Hepatocyte (in vitro differentiated cells): ENCODE measurements at regions not wholly inside any gene's neighbourhood (a gene's known extent, or its start where the extent isn't known, plus 50 kb on each side); places are given as distances from the start of the nearest gene placed in this dataset.
"Not testable (repeated sequence)": the region's sequence is repeated elsewhere in the genome, so short reads cannot be mapped to it uniquely, and the experiment has no call there.

Experiments
- DNase-seq: peaks from one replicate; pipeline ENCODE4 v3.0.0-alpha.2; 2016; ENCODE audit warnings: low spot score
- H2AFZ ChIP-seq: fragments of 200-600 bp; sonication (generic); 2 replicates; pipeline ENCODE4 v1.6.0; 2016; ENCODE audit warnings: antibody characterized with exemption, mild to moderate bottlenecking
- H3K27ac ChIP-seq: fragments of 200-600 bp; sonication (generic); 2 replicates; pipeline ENCODE4 v1.5.1; 2016; ENCODE audit warnings: mild to moderate bottlenecking
- H3K27me3 ChIP-seq: fragments of 200-600 bp; sonication (generic); 2 replicates; pipeline ENCODE4 v1.6.1; 2016
- H3K36me3 ChIP-seq: fragments of 200-600 bp; sonication (generic); replicated peaks from 2 replicates; pipeline ENCODE4 v1.5.1; 2016; ENCODE audit warnings: low read depth; ENCODE audit not compliant: insufficient read depth
- H3K4me1 ChIP-seq: fragments of 200-600 bp; sonication (generic); 2 replicates; pipeline ENCODE4 v1.5.1; 2016; ENCODE audit warnings: mild to moderate bottlenecking, moderate library complexity; ENCODE audit not compliant: insufficient read depth
- H3K4me2 ChIP-seq: fragments of 200-600 bp; sonication (generic); 2 replicates; pipeline ENCODE4 v1.6.0; 2016
- H3K4me3 ChIP-seq: fragments of 200-600 bp; sonication (generic); 2 replicates; pipeline ENCODE4 v1.5.1; 2016; ENCODE audit warnings: mild to moderate bottlenecking
- H3K79me2 ChIP-seq: fragments of 200-600 bp; sonication (generic); 2 replicates; pipeline ENCODE4 v1.6.0; 2017; ENCODE audit warnings: mild to moderate bottlenecking
- H3K9me2 ChIP-seq: fragments of 200-600 bp; sonication (generic); replicated peaks from 2 replicates; pipeline ENCODE4 v1.6.0; 2017; ENCODE audit warnings: mild to moderate bottlenecking; ENCODE audit not compliant: insufficient read depth
- H3K9me3 ChIP-seq: fragments of 200-600 bp; sonication (generic); 2 replicates; pipeline ENCODE4 v1.5.1; 2016; ENCODE audit warnings: low read depth, mild to moderate bottlenecking
- H4K20me1 ChIP-seq: fragments of 200-600 bp; sonication (generic); 2 replicates; pipeline ENCODE4 v1.6.0; 2016; ENCODE audit warnings: mild to moderate bottlenecking; ENCODE audit not compliant: insufficient read depth, poor library complexity, severe bottlenecking
- EZH2 ChIP-seq: fragments of 200-600 bp; sonication (generic); IDR thresholded peaks from 2 replicates; pipeline ENCODE4 v1.6.1; 2016; ENCODE audit warnings: antibody characterized with exemption, mild to moderate bottlenecking, borderline replicate concordance
- EZH2phosphoT487 ChIP-seq: fragments of 200-600 bp; sonication (generic); IDR thresholded peaks from one replicate; pipeline ENCODE4 v1.6.1; 2018; ENCODE audit warnings: antibody characterized with exemption, mild to moderate bottlenecking, low read depth, moderate library complexity; ENCODE audit not compliant: unreplicated experiment, severe bottlenecking
- WGBS: methylation state at CpG from one replicate; pipeline ENCODE4 v1.1.6; 2016; ENCODE audit warnings: low lambda C conversion rate; ENCODE audit errors: missing lambda C conversion rate; 5-methylcytosine and 5-hydroxymethylcytosine counted together
- TF ChIP-seq, protein P1 (sequence below): fragments of 200-600 bp; sonication (generic); IDR thresholded peaks from 2 replicates; pipeline ENCODE4 v1.5.1; 2016; ENCODE audit warnings: antibody characterized with exemption, mild to moderate bottlenecking; ENCODE audit not compliant: poor library complexity

DNA sequence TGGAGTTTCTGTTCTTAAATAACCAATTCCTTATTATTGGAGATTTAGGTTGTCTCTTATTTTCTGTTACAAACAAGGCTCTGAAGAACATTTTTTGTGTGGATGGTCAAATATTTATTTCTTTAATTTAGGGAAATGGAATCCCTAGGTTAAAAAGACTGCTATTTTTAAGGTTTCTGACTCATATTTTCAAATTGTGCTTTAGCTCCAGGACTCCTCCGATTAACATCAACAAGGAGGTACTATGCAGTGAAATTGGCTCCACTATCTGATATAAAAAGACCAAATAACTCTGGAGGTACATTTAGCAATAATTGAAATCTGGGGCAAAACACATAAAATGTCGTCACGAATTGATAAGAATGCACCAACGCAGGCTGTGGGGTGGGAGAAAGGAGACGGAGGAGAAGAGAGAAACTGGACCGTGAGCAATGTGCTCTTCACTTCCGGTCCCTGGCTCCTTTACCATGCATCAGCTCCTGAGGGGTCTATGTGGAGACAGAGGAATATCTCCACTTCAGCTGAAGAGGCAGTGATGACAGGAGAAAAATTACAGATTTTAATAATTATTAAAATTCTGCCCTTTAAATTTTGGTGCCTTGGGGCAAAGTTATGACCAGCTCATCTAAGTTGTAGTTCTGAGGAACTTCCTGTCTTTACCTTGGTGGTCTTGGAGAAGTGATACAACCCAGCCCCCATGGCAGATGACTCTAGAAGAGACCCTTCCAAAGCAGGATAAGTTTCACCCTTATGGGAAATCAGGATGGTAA lies 90.2 kb upstream of the BTG1 start:
- H4K20me1 ChIP-seq = no peaks in the 10 kb centered on the region
- no peak overlapping the region for H3K4me2 ChIP-seq
- H3K4me1 ChIP-seq = no peaks in the 10 kb centered on the region
- H3K79me2 ChIP-seq = no peaks in the 10 kb centered on the region
- no peaks in the 10 kb centered on the region for H3K9me3 ChIP-seq
- H2AFZ ChIP-seq = no peak overlapping the region
- no peak overlapping the region for H3K4me3 ChIP-seq
- TF ChIP-seq, protein P1, sequence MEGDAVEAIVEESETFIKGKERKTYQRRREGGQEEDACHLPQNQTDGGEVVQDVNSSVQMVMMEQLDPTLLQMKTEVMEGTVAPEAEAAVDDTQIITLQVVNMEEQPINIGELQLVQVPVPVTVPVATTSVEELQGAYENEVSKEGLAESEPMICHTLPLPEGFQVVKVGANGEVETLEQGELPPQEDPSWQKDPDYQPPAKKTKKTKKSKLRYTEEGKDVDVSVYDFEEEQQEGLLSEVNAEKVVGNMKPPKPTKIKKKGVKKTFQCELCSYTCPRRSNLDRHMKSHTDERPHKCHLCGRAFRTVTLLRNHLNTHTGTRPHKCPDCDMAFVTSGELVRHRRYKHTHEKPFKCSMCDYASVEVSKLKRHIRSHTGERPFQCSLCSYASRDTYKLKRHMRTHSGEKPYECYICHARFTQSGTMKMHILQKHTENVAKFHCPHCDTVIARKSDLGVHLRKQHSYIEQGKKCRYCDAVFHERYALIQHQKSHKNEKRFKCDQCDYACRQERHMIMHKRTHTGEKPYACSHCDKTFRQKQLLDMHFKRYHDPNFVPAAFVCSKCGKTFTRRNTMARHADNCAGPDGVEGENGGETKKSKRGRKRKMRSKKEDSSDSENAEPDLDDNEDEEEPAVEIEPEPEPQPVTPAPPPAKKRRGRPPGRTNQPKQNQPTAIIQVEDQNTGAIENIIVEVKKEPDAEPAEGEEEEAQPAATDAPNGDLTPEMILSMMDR = no peak
- TF ChIP-seq EZH2phosphoT487 = no peak
- no peak for TF ChIP-seq EZH2
- no peaks in the 10 kb centered on the region for H3K36me3 ChIP-seq
- no peaks in the 10 kb centered on the region for H3K9me2 ChIP-seq
- 95% methylated on average over 7 of the region's 7 CpGs for WGBS
- no peak overlapping the region for H3K27ac ChIP-seq
- no peak for DNase-seq
- H3K27me3 ChIP-seq = no peaks in the 10 kb centered on the region

DNA sequence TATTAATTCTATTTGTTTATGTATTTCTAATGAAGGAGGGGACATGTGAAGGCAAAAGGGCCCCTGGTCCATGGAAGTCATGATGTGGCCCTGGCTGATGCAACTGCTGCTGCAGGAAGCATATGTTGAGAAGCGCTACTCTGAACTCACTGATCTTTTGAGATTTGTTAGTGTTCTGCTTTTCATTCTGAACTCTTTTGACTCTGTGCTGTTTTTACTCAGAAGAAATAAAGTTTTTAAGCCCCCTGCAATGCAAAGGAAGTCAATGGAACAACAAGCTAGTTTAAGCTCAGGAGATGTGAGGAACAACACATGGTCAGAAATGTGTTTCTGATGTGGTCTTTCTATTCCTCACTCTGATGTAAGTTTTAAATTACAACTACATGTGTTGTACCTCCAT lies 88.9 kb upstream of the BTG1 start:
- H3K4me3 ChIP-seq = no peak overlapping the region
- H3K4me1 ChIP-seq = no peaks in the 10 kb centered on the region
- no peak overlapping the region for H3K4me2 ChIP-seq
- TF ChIP-seq EZH2 = no peak
- TF ChIP-seq EZH2phosphoT487 = no peak
- TF ChIP-seq, protein P1 = no peak
- H3K36me3 ChIP-seq = no peaks in the 10 kb centered on the region
- no peak overlapping the region for H3K27ac ChIP-seq
- 86% methylated on average over 1 of the region's 1 CpG for WGBS
- no peak for DNase-seq
- no peaks in the 10 kb centered on the region for H3K9me3 ChIP-seq
- H3K27me3 ChIP-seq = no peaks in the 10 kb centered on the region
- no peaks in the 10 kb centered on the region for H3K79me2 ChIP-seq
- no peaks in the 10 kb centered on the region for H4K20me1 ChIP-seq
- H2AFZ ChIP-seq = no peak overlapping the region
- no peaks in the 10 kb centered on the region for H3K9me2 ChIP-seq

DNA sequence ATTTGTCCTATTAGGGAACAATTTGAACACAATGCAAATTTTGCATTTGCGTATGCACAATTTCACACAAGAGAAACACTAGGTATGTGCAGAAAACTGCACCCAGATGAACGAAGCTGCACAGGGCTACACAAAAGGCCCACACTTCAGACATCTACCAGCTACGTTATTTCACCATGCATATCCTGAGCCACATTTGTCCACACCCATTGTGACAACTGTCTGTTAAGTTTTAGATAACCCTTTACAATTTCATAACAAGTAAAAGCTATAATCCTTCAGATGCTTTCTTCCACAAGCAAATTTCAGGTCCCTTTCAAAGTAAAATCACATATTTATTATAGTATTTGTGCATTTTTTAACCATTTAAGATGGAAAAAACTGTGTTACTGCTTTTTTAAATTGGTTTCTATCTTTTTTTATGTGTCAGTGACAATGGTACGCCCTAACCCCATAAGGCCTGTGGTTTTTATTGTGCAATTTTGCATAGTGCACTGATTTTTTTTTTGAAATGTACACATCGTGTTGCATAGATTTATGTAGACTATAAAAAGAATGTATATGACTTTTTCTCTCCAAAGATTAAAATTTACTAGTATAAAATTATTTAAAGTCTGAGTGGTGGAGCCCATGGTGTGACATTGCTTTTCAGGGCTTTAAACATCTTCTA lies 87.8 kb upstream of the BTG1 start:
- no peak overlapping the region for H3K4me3 ChIP-seq
- TF ChIP-seq EZH2 = no peak
- TF ChIP-seq, protein P1 = no peak
- TF ChIP-seq EZH2phosphoT487 = no peak
- no peaks in the 10 kb centered on the region for H3K9me3 ChIP-seq
- no peak overlapping the region for H3K27ac ChIP-seq
- H3K36me3 ChIP-seq = no peaks in the 10 kb centered on the region
- H4K20me1 ChIP-seq = no peaks in the 10 kb centered on the region
- H3K9me2 ChIP-seq = no peaks in the 10 kb centered on the region
- no peaks in the 10 kb centered on the region for H3K79me2 ChIP-seq
- no peaks in the 10 kb centered on the region for H3K27me3 ChIP-seq
- no peak overlapping the region for H2AFZ ChIP-seq
- no peaks in the 10 kb centered on the region for H3K4me1 ChIP-seq
- no peak overlapping the region for H3K4me2 ChIP-seq
- 89% methylated on average over 5 of the region's 5 CpGs for WGBS
- no peak for DNase-seq

DNA sequence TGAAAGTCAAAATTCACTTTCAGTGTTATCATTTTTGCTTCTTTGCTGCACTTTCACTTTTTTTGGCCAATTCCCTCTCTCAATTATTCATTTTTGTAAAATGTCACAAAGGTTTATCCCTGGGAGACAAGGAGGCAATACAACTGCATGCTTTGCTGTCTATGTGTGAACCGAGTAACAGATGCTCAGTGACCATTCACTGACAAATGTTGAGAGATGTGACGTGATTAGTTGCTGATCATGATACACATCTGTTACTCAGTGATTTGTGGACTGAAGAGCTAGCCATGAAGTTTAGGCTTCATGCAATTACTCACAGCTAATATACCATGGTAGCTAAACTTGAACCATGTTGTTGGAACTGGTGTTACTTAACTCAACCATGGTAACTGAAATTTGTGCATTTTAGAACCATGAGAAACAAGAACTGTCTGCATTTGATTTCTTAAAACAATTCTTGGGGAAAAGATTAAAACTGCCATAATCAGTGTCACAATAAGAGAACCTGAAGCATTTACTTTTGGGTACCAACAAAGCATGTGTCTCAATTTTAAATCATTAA lies 86.8 kb upstream of the BTG1 start:
- whole genome bisulfite sequencing = 93% methylated on average over 1 of the region's 2 CpGs
- H3K4me2 ChIP-seq, H4K20me1 ChIP-seq, H3K4me1 ChIP-seq, H2AFZ ChIP-seq, H3K36me3 ChIP-seq, DNase-seq, H3K79me2 ChIP-seq, H3K27ac ChIP-seq, H3K27me3 ChIP-seq, H3K4me3 ChIP-seq, H3K9me2 ChIP-seq, H3K9me3 ChIP-seq: not testable (repeated sequence)

DNA sequence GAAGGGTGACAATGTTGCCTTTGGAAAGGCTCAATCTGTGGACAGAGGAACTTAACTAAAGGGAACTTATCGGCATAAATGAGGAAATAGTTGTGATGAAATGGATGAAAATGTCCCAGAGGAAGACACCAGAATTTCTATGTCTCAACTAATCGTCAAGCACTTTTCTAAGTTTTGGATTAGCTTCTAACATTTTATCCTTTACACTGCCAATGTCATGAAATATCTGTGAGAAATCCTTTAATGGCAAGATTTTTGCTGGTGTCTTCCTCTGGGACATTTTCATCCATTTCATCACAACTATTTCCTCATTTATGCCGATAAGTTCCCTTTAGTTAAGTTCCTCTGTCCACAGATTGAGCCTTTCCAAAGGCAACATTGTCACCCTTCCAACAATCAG lies 86.3 kb upstream of the BTG1 start:
- H3K4me1 ChIP-seq, H3K9me3 ChIP-seq, H3K9me2 ChIP-seq, DNase-seq, H3K27ac ChIP-seq, H4K20me1 ChIP-seq, H3K4me3 ChIP-seq, H3K4me2 ChIP-seq, H3K27me3 ChIP-seq, H3K79me2 ChIP-seq, H2AFZ ChIP-seq, H3K36me3 ChIP-seq: not testable (repeated sequence)
- WGBS = 98% methylated on average over 3 of the region's 3 CpGs

DNA sequence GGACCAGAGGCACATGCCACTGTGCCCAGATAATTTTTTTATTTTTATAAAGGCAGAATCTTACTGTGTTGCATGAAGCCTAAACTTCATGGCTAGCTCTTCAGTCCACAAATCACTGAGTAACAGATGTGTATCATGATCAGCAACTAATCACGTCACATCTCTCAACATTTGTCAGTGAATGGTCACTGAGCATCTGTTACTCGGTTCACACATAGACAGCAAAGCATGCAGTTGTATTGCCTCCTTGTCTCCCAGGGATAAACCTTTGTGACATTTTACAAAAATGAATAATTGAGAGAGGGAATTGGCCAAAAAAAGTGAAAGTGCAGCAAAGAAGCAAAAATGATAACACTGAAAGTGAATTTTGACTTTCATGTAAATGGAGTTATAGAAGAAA lies 85.9 kb upstream of the BTG1 start:
- 100% methylated on average over 1 of the region's 2 CpGs for WGBS
- H2AFZ ChIP-seq, H3K27me3 ChIP-seq, H3K4me3 ChIP-seq, H3K4me1 ChIP-seq, H3K79me2 ChIP-seq, H3K9me3 ChIP-seq, H3K4me2 ChIP-seq, H3K27ac ChIP-seq, H3K36me3 ChIP-seq, H3K9me2 ChIP-seq, H4K20me1 ChIP-seq, DNase-seq: not testable (repeated sequence)
